D721Med (cell line): ENCODE measurements at regions not wholly inside any gene's neighbourhood (a gene's known extent, or its start where the extent isn't known, plus 50 kb on each side); places are given as distances from the start of the nearest gene placed in this dataset.

Source experiments
- DNase-seq: peaks from one replicate; pipeline ENCODE4 v3.0.0; 2011; ENCODE audit warnings: low spot score; ENCODE audit not compliant: insufficient read length
- FAIRE-seq: peaks from 2 replicates; lab custom pipeline; 2011; peaks lifted over from hg19 to GRCh38; lab: Jason Lieb, UNC
- CTCF ChIP-seq: IDR thresholded peaks from 2 replicates; pipeline ENCODE4 v1.5.1; 2012; ENCODE audit warnings: mild to moderate bottlenecking, control low read depth; ENCODE audit not compliant: insufficient read depth; ENCODE audit errors: missing control alignments

GRCh38 chr21:17189963-17190362 lies 322.9 kb upstream of the CXADR start:
- TF ChIP-seq CTCF = no peak
- FAIRE-seq (no peak), DNase-seq (no peak)

GRCh38 chr21:17191346-17191993 lies 321.4 kb upstream of the CXADR start:
- no peak for FAIRE-seq
- no peak for DNase-seq
- no peak for TF ChIP-seq CTCF

GRCh38 chr21:17195351-17195750 lies 317.5 kb upstream of the CXADR start:
- FAIRE-seq = no peak
- no peak for TF ChIP-seq CTCF

GRCh38 chr21:17195976-17196375 lies 316.9 kb upstream of the CXADR start:
- TF ChIP-seq CTCF = no peak
- FAIRE-seq = no peak

More at GRCh38 chr21:17195351-17195750, 317.5 kb upstream of the CXADR start:
- no peak for DNase-seq

GRCh38 chr21:17196623-17197022 lies 316.2 kb upstream of the CXADR start:
- DNase-seq (no peak), FAIRE-seq (no peak)
- no peak for TF ChIP-seq CTCF

More at GRCh38 chr21:17195976-17196375, 316.9 kb upstream of the CXADR start:
- no peak for DNase-seq

- no peak for TF ChIP-seq CTCF
- DNase-seq (no peak), FAIRE-seq (no peak)
These were observed 314.8 kb upstream of the CXADR start for GRCh38 chr21:17197996-17198395.

GRCh38 chr21:17200250-17200649 lies 312.6 kb upstream of the CXADR start:
- FAIRE-seq = no peak
- no peak for DNase-seq
- no peak for TF ChIP-seq CTCF
